ENCODE measurements at regions not wholly inside any gene's neighbourhood (a gene's known extent, or its start where the extent isn't known, plus 50 kb on each side); places are given as distances from the start of the nearest gene placed in this dataset.

DNA sequence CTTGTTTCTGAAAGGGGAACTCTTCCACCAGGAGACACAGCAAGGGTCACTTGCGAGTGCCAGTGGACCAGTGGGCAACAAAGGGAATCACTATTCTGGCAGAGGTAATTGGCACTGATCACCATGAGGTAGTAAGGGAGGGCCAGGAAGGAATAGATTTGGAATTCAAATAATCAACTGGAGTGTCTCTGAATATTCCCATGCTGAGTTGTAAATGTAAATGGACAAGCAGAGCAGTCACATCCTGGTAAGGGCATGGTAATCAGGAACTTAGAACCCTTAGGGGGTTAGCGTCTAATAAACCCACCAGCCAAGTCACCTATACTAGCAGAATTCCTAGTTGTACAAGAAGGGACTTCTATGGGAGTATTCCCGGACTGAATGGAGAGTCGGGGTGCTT, 178.5 kb upstream of the UGT8 start (continued):
- TF ChIP-seq, protein P1, sequence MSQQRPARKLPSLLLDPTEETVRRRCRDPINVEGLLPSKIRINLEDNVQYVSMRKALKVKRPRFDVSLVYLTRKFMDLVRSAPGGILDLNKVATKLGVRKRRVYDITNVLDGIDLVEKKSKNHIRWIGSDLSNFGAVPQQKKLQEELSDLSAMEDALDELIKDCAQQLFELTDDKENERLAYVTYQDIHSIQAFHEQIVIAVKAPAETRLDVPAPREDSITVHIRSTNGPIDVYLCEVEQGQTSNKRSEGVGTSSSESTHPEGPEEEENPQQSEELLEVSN (IDR thresholded peaks at IDR 0.05), result no peak
- no peak for TF ChIP-seq ZNF274 (IDR thresholded peaks at IDR 0.05; ENCODE audit: borderline replicate concordance, extremely low read depth, low read length)

All from H1 (cell line).